K562 (cell line): ENCODE measurements at regions not wholly inside any gene's neighbourhood (a gene's known extent, or its start where the extent isn't known, plus 50 kb on each side); places are given as distances from the start of the nearest gene placed in this dataset.

Source experiments
- HNRNPUL1 ChIP-seq: fragments of 200-400 bp; formaldehyde crosslinking; IDR thresholded peaks from 2 replicates; pipeline ENCODE4 v1.6.1; 2017; ENCODE audit warnings: low read length
- PKNOX1 ChIP-seq: fragments of 450-650 bp; IDR thresholded peaks from 2 replicates; pipeline ENCODE4 v1.6.1; 2016
- PRPF4 ChIP-seq: fragments of 200-400 bp; formaldehyde crosslinking; IDR thresholded peaks from one replicate; pipeline ENCODE4 v1.6.1; 2017; ENCODE audit warnings: low read length, low read depth, mild to moderate bottlenecking; ENCODE audit not compliant: insufficient read depth, poor library complexity, severe bottlenecking
- REST ChIP-seq, 2 experiments: fragments of 450-650 bp; formaldehyde crosslinking in 1 of 2; IDR thresholded peaks; 2 replicates each; pipeline versions ENCODE4 v1.4.0 to v1.6.1; 2014 to 2020; ENCODE audit warnings: mild to moderate bottlenecking in 2 of 2, borderline replicate concordance in 1 of 2, low read depth in 1 of 2
- TRIM24 ChIP-seq, 2 experiments: fragments of 450-650 bp; IDR thresholded peaks; 2 replicates each; pipeline ENCODE4 v1.6.1; 2016
- YBX1 ChIP-seq: fragments of 450-650 bp; IDR thresholded peaks from 2 replicates; pipeline ENCODE4 v1.7.1; 2016; ENCODE audit warnings: mild to moderate bottlenecking
- ZNF24 ChIP-seq: fragments of 450-650 bp; IDR thresholded peaks from 2 replicates; pipeline ENCODE4 v1.6.1; 2016
- ZNF384 ChIP-seq: IDR thresholded peaks from 2 replicates; pipeline ENCODE4 v1.6.1; 2012; ENCODE audit warnings: low read depth, low read length, improper control_type of control experiment
- TF ChIP-seq, protein P1 (sequence below), 3 experiments: IDR thresholded peaks in 2 of 3; conservative IDR thresholded peaks in 1 of 3; 2 replicates each; pipeline ENCODE4 v1.5.1; 2011 to 2012; ENCODE audit warnings: low read length in 3 of 3, mild to moderate bottlenecking in 3 of 3, control low read depth in 2 of 3, improper control_type of control experiment in 1 of 3, inconsistent platforms in 1 of 3, low read depth in 1 of 3, mixed read lengths in 1 of 3, moderate library complexity in 1 of 3; ENCODE audit not compliant: insufficient read depth in 2 of 3

GRCh38 chr10:130240409-130240808, 104.2 kb downstream of the GLRX3 start:
- TF ChIP-seq PRPF4 (no peak), PKNOX1 (no peak), REST (IDR thresholded peaks at IDR 0.05; ENCODE audit: borderline replicate concordance) (no peak), REST (CRISPR knock-in tag; IDR thresholded peaks at IDR 0.05; ENCODE audit: low read depth) (no peak), ZNF24 (no peak), HNRNPUL1 (no peak), YBX1 (no peak), ZNF384 (no peak), TRIM24 (IDR thresholded peaks at IDR 0.05) (no peak)
- TF ChIP-seq, protein P1, sequence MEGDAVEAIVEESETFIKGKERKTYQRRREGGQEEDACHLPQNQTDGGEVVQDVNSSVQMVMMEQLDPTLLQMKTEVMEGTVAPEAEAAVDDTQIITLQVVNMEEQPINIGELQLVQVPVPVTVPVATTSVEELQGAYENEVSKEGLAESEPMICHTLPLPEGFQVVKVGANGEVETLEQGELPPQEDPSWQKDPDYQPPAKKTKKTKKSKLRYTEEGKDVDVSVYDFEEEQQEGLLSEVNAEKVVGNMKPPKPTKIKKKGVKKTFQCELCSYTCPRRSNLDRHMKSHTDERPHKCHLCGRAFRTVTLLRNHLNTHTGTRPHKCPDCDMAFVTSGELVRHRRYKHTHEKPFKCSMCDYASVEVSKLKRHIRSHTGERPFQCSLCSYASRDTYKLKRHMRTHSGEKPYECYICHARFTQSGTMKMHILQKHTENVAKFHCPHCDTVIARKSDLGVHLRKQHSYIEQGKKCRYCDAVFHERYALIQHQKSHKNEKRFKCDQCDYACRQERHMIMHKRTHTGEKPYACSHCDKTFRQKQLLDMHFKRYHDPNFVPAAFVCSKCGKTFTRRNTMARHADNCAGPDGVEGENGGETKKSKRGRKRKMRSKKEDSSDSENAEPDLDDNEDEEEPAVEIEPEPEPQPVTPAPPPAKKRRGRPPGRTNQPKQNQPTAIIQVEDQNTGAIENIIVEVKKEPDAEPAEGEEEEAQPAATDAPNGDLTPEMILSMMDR (IDR thresholded peaks at IDR 0.05 in 2 of 3, conservative IDR thresholded peaks at IDR 0.05 in 1 of 3; ENCODE audit: insufficient read depth in 2 of 3, low read depth in 1 of 3, low read length in 3 of 3) = no peak
